ENCODE measurements at regions not wholly inside any gene's neighbourhood (a gene's known extent, or its start where the extent isn't known, plus 50 kb on each side); places are given as distances from the start of the nearest gene placed in this dataset.
"Not testable (repeated sequence)": the region's sequence is repeated elsewhere in the genome, so short reads cannot be mapped to it uniquely, and the experiment has no call there.

- DNase-seq (ENCODE audit: low spot score): no peak
- Histone ChIP-seq H3K27me3 (ENCODE audit: control insufficient read depth in 3 of 3, insufficient read depth in 3 of 3, low read depth in 1 of 3, low read length in 3 of 3) (no peaks in the 10 kb centered on the region), H3K9ac (ENCODE audit: low read depth, low read length, poor library complexity) (no peak overlapping the region), H3K4me1 (ENCODE audit: control insufficient read depth in 2 of 2, insufficient read depth in 1 of 2, low read depth in 1 of 2, low read length in 2 of 2) (peaks cover 0 to 5% of the 10 kb centered on the region in 2 donors), H2BK120ac (ENCODE audit: low read depth, low read length) (no peak overlapping the region), H4K91ac (ENCODE audit: low read depth, low read length, poor library complexity) (no peak overlapping the region), H2BK15ac (ENCODE audit: low read length) (no peak overlapping the region), H3K9me3 (replicated peaks in 1 of 2; ENCODE audit: control insufficient read depth in 2 of 2, insufficient read depth in 1 of 2, low read depth in 1 of 2, low read length in 2 of 2) (no peaks in the 10 kb centered on the region), H4K8ac (ENCODE audit: low read depth, low read length) (no peak overlapping the region), H3K36me3 (replicated peaks in 1 of 2; ENCODE audit: control insufficient read depth in 2 of 2, insufficient read depth in 2 of 2, low read length in 2 of 2) (peaks cover 0 to 5% of the 10 kb centered on the region in 2 donors), H3K14ac (ENCODE audit: low read length) (no peak overlapping the region), H3K4me2 (ENCODE audit: insufficient read depth, low read length, poor library complexity, severe bottlenecking) (no peak overlapping the region), H3K4me3 (ENCODE audit: low read length in 2 of 2) (no peak overlapping the region), H3K23ac (ENCODE audit: low read depth, low read length, poor library complexity) (no peak overlapping the region), H2AK5ac (ENCODE audit: low read depth, low read length) (no peak overlapping the region), H3K27ac (replicated peaks; ENCODE audit: low read length) (no peak overlapping the region), H2AFZ (ENCODE audit: low read length) (no peak overlapping the region), H3K18ac (ENCODE audit: low read length) (no peak overlapping the region), H2BK12ac (ENCODE audit: low read length) (no peak overlapping the region), H3K4ac (ENCODE audit: low read length) (no peak overlapping the region), H2BK5ac (ENCODE audit: low read length) (no peak overlapping the region), H3K79me1 (ENCODE audit: low read depth, low read length) (no peaks in the 10 kb centered on the region)
- no CpG with 5 or more reads among the region's 2 CpGs for WGBS, 2 donors (ENCODE audit: extremely low coverage in 2 of 2, insufficient read length in 2 of 2, insufficient replicate concordance in 1 of 2)
Observed at GRCh38 chrX:136936183-136936549, 55.6 kb upstream of the RBMX start.

DNA sequence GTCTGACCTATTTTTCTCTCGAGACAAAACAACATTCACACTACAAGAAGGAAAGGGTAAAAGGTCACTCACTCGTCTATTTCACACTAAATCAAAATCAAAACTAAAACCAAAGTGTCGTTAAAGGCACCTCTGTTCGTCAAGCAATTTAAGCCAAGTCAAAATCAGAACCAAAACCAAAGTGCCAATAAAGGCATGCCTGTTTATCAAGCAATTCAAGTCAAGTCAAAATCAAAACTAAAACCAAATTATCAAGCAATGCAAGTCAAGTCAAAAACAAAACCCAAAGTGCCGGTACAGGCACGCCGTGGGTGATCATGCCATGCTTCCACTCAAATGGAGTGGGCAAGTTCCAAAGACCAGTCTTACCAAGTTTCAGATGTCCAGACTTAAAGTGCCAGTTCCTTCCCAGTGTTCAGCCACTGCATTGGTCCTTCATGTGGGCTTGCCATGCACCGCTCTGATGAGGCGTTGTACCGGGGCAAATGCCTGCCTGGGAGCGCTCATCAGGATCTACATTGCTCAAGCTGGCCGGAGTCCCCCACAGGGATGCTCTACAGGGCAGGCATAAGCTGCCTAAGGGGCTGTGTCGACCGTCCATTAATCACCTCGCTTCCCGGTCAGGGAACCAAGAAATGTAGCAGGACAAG lies 55.1 kb upstream of the RBMX start:
- H4K91ac ChIP-seq (ENCODE audit: low read depth, low read length, poor library complexity); DNase-seq (ENCODE audit: low spot score); H3K9ac ChIP-seq (ENCODE audit: low read depth, low read length, poor library complexity); H3K4me1 ChIP-seq (ENCODE audit: control insufficient read depth in 2 of 2, insufficient read depth in 1 of 2, low read depth in 1 of 2, low read length in 2 of 2); H3K14ac ChIP-seq (ENCODE audit: low read length); H4K8ac ChIP-seq (ENCODE audit: low read depth, low read length); H3K27me3 ChIP-seq (ENCODE audit: control insufficient read depth in 3 of 3, insufficient read depth in 3 of 3, low read depth in 1 of 3, low read length in 3 of 3); H3K36me3 ChIP-seq (replicated peaks in 1 of 2; ENCODE audit: control insufficient read depth in 2 of 2, insufficient read depth in 2 of 2, low read length in 2 of 2); H2AFZ ChIP-seq (ENCODE audit: low read length); H2BK5ac ChIP-seq (ENCODE audit: low read length); H2BK120ac ChIP-seq (ENCODE audit: low read depth, low read length); H3K9me3 ChIP-seq (replicated peaks in 1 of 2; ENCODE audit: control insufficient read depth in 2 of 2, insufficient read depth in 1 of 2, low read depth in 1 of 2, low read length in 2 of 2); H3K79me1 ChIP-seq (ENCODE audit: low read depth, low read length); H2BK12ac ChIP-seq (ENCODE audit: low read length); H2BK15ac ChIP-seq (ENCODE audit: low read length); H3K18ac ChIP-seq (ENCODE audit: low read length); H3K4me3 ChIP-seq (ENCODE audit: low read length in 2 of 2); H3K27ac ChIP-seq (replicated peaks; ENCODE audit: low read length); H3K23ac ChIP-seq (ENCODE audit: low read depth, low read length, poor library complexity); H3K4me2 ChIP-seq (ENCODE audit: insufficient read depth, low read length, poor library complexity, severe bottlenecking); H2AK5ac ChIP-seq (ENCODE audit: low read depth, low read length); H3K4ac ChIP-seq (ENCODE audit: low read length): not testable (repeated sequence)
- WGBS, 2 donors (ENCODE audit: extremely low coverage in 2 of 2, insufficient read length in 2 of 2, insufficient replicate concordance in 1 of 2): no CpG with 5 or more reads among the region's 16 CpGs

- WGBS, 2 donors (ENCODE audit: extremely low coverage in 2 of 2, insufficient read length in 2 of 2, insufficient replicate concordance in 1 of 2): no CpG with 5 or more reads among the region's 8 CpGs
- H4K8ac ChIP-seq (ENCODE audit: low read depth, low read length); H3K4me3 ChIP-seq (ENCODE audit: low read length in 2 of 2): not testable (repeated sequence)
Observed at GRCh38 chrX:136934652-136935051, 54.1 kb upstream of the RBMX start.

DNA sequence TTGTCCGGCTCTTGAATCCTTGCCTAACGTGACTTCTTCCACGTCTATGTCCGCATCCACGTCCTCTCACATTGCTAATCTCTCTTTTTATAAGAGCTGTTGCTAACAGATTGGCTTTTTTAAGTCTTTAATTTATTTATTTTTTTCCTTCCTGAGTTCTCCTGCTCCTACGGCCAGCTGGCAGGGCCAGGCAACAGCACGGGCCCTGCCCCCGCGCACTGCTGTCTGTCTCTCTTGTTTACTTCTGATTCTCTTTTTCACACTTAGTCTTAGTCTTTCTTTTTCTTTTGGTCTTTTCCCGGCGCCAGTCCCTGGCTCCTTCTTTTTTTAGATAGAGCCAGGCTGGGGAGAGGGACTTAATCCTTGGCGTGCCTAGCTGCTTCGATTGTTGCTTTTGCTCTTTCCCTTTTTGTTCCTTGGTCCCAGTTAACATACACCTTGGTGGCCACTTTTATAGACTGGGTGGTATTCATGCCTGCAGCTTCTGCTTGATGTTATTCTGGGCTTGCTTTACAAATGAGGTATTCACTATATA lies 53.2 kb upstream of the RBMX start:
- H3K9me3 ChIP-seq (replicated peaks in 1 of 2; ENCODE audit: control insufficient read depth in 2 of 2, insufficient read depth in 1 of 2, low read depth in 1 of 2, low read length in 2 of 2): no peaks in the 10 kb centered on the region
- H3K9ac ChIP-seq (ENCODE audit: low read depth, low read length, poor library complexity): no peak overlapping the region
- H3K23ac ChIP-seq (ENCODE audit: low read depth, low read length, poor library complexity): no peak overlapping the region
- H2BK5ac ChIP-seq (ENCODE audit: low read length): no peak overlapping the region
- no peak overlapping the region for H4K91ac ChIP-seq (ENCODE audit: low read depth, low read length, poor library complexity)
- H3K79me1 ChIP-seq (ENCODE audit: low read depth, low read length): no peaks in the 10 kb centered on the region
- peaks cover 0 to 5% of the 10 kb centered on the region in 2 donors for H3K4me1 ChIP-seq (ENCODE audit: control insufficient read depth in 2 of 2, insufficient read depth in 1 of 2, low read depth in 1 of 2, low read length in 2 of 2)
- H3K4me3 ChIP-seq (ENCODE audit: low read length in 2 of 2): no peak overlapping the region
- no peak overlapping the region for H3K27ac ChIP-seq (replicated peaks; ENCODE audit: low read length)
- no peak overlapping the region for H2BK120ac ChIP-seq (ENCODE audit: low read depth, low read length)
- no peak overlapping the region for H3K4me2 ChIP-seq (ENCODE audit: insufficient read depth, low read length, poor library complexity, severe bottlenecking)
- no peak overlapping the region for H2BK15ac ChIP-seq (ENCODE audit: low read length)
- H3K4ac ChIP-seq (ENCODE audit: low read length): no peak overlapping the region
- H3K18ac ChIP-seq (ENCODE audit: low read length): no peak overlapping the region
- H3K14ac ChIP-seq (ENCODE audit: low read length): no peak overlapping the region
- no peak overlapping the region for H2AFZ ChIP-seq (ENCODE audit: low read length)
- H2BK12ac ChIP-seq (ENCODE audit: low read length): no peak overlapping the region
- H3K27me3 ChIP-seq (ENCODE audit: control insufficient read depth in 3 of 3, insufficient read depth in 3 of 3, low read depth in 1 of 3, low read length in 3 of 3): no peaks in the 10 kb centered on the region
- no peak overlapping the region for H4K8ac ChIP-seq (ENCODE audit: low read depth, low read length)
- DNase-seq (ENCODE audit: low spot score): no peak
- peaks cover 0 to 5% of the 10 kb centered on the region in 2 donors for H3K36me3 ChIP-seq (replicated peaks in 1 of 2; ENCODE audit: control insufficient read depth in 2 of 2, insufficient read depth in 2 of 2, low read length in 2 of 2)
- WGBS, 2 donors (ENCODE audit: extremely low coverage in 2 of 2, insufficient read length in 2 of 2, insufficient replicate concordance in 1 of 2): no CpG with 5 or more reads among the region's 13 CpGs
- H2AK5ac ChIP-seq (ENCODE audit: low read depth, low read length): no peak overlapping the region

More at GRCh38 chrX:136934652-136935051, 54.1 kb upstream of the RBMX start:
- not testable (repeated sequence) for H3K79me1 ChIP-seq (ENCODE audit: low read depth, low read length); H3K14ac ChIP-seq (ENCODE audit: low read length); H3K27me3 ChIP-seq (ENCODE audit: control insufficient read depth in 3 of 3, insufficient read depth in 3 of 3, low read depth in 1 of 3, low read length in 3 of 3); H2AK5ac ChIP-seq (ENCODE audit: low read depth, low read length); H2AFZ ChIP-seq (ENCODE audit: low read length); H3K4ac ChIP-seq (ENCODE audit: low read length); H3K4me2 ChIP-seq (ENCODE audit: insufficient read depth, low read length, poor library complexity, severe bottlenecking); H2BK5ac ChIP-seq (ENCODE audit: low read length); H2BK120ac ChIP-seq (ENCODE audit: low read depth, low read length); H2BK15ac ChIP-seq (ENCODE audit: low read length); DNase-seq (ENCODE audit: low spot score); H3K4me1 ChIP-seq (ENCODE audit: control insufficient read depth in 2 of 2, insufficient read depth in 1 of 2, low read depth in 1 of 2, low read length in 2 of 2); H3K23ac ChIP-seq (ENCODE audit: low read depth, low read length, poor library complexity); H3K27ac ChIP-seq (replicated peaks; ENCODE audit: low read length); H4K91ac ChIP-seq (ENCODE audit: low read depth, low read length, poor library complexity); H2BK12ac ChIP-seq (ENCODE audit: low read length); H3K18ac ChIP-seq (ENCODE audit: low read length); H3K9ac ChIP-seq (ENCODE audit: low read depth, low read length, poor library complexity); H3K9me3 ChIP-seq (replicated peaks in 1 of 2; ENCODE audit: control insufficient read depth in 2 of 2, insufficient read depth in 1 of 2, low read depth in 1 of 2, low read length in 2 of 2); H3K36me3 ChIP-seq (replicated peaks in 1 of 2; ENCODE audit: control insufficient read depth in 2 of 2, insufficient read depth in 2 of 2, low read length in 2 of 2)
